Middle frontal gyrus (tissue), 1 donor: ENCODE measurements at regions not wholly inside any gene's neighbourhood (a gene's known extent, or its start where the extent isn't known, plus 50 kb on each side); places are given as distances from the start of the nearest gene placed in this dataset.

Experiments used
- DNase-seq: peaks from one replicate; pipeline ENCODE4 v3.0.0-alpha.2; 2015; ENCODE audit warnings: low spot score; ENCODE audit errors: extremely low spot score

DNA sequence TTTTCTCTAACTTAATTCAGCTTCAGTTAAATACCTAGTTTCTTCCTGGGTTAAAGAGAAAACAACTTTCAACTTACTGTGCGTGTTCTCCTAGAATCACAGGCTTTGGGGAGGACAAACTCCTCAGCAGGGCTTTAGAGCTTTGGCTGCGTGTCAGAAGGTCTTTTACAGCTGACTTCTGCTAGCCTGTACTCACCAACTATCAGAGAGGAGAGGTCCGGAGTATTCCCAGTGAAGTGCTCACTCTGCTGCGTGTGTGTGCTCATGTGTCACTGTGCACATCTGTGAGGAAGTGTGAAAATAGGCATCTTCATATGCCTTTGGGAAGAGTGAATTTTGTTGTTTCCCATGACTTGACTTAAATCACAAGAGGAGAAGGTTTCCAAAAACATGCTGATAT is 423.2 kb upstream of the SGCD start:
- DNase-seq: no peak

DNA sequence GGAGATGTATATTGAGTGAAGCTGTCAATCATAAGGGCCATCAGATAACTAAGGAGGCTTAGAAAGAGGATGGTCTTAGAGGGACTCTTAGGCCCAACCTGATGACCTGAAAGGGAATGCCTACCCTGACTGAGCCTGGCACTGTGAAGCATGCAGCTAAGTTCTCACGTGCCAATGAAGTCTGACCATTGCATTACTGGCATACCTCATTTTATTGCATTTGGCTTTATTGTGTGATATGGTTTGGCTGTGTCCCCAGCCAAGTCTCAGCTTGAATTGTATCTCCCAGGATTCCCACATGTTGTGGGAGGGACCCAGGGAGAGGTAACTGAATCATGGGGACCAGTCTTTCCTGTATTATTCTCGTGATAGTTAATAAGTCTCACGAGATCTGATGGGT is 421.6 kb upstream of the SGCD start:
- no peak for DNase-seq

- no peak for DNase-seq
Measured at GRCh38 chr5:155906046-155906445, 420.9 kb upstream of the SGCD start.

DNA sequence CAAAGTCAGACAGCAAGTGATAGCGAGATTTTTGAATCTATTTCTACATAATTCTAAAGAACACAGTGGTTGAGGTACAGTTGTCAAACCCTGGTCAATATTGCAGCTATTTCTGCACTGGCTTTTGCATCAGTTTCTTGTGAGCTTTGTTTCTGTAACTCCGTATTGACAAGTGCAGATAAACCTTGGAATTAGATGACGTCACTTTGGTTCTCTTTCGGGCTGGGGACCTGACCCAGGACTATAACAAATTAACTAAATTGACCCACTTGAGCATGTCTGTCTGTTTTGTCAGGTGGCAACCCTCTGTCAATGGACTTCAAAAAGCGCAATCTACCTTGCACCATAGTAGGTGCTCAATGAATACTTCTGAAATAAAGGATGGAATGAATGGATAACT is 418.4 kb upstream of the SGCD start:
- DNase-seq: no peak

DNA sequence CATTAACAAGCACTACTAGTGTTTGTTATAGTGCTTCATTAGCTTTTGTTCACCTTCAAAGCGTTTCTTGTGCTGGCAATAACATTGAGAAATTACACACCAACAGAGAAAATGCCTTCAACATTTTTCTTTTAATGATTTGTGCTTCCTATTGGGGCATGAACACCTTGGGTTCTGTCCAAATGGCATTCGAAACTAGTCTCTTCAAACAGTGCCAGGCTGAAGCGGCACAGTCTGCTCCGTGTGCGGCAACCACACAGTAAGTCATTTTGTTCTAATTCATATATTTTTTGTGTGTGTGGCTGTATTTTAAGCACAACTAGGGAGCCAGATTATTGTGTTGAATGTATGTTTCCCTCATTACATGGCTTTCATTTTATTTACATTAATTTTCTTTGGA is 414.7 kb upstream of the SGCD start:
- no peak for DNase-seq

DNA sequence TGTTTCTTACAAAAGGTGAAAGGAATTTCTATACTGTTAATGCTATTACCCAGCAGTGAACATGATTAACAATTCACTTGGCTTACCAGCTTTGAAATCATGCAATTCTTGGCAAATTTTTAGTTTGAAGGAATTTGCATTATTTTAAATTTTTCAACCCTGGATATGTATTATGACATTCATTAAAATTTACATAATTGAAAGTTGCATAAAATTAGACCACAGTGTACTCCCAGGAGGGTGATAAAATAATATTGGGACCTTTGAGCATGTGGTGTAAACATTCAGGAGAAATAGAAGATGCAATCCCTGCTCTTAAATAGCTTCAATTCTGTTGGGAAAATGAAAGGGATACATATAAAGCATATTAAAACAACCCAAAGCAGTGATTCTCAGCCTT is 412.2 kb upstream of the SGCD start:
- DNase-seq: no peak

- DNase-seq: no peak
Measured at GRCh38 chr5:155915601-155916000, 411.4 kb upstream of the SGCD start.

GRCh38 chr5:155919126-155919525 is 407.8 kb upstream of the SGCD start:
- no peak for DNase-seq

- no peak for DNase-seq
Measured at GRCh38 chr5:155919725-155920124, 407.2 kb upstream of the SGCD start.

- DNase-seq: no peak
Measured at GRCh38 chr5:155921621-155922020, 405.3 kb upstream of the SGCD start.

GRCh38 chr5:155923784-155924183 is 403.2 kb upstream of the SGCD start:
- no peak for DNase-seq

DNA sequence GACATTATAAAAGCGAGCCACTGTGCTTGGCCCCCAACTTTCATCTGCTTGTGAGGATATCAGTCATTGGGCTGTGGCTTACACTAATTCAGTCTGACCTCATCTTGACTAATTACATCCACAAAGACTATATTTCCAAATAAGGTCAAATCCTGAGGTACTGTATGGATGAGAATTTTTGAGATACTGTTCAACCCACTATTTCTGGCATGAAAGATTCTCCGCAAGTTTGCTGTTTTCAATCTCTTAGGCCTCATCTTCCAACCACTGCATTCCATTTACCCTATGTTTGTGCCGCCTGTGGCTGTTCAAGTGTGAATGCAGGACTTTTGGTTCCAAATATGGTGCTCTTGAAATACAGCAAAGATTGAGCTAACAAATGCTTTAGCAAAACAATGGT is 400.9 kb upstream of the SGCD start:
- DNase-seq: no peak

DNA sequence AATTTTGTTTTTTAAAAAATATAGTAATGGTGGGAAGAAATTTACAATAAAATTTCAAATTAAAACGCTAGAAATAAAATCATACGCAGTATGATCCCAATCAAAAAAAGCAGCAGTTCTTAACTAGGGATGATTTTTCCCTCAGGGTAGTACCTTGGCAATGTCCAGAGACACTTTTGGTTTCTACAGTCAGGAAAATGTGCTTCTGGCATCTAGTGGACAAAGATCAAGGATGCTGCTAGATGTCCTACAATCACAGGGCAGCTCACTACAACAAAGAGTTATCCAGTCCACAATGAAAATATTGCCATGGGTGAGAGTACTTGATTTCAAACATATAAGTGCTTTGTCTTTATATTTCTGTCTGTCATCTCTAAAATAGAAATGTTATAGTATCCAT is 400.2 kb upstream of the SGCD start:
- no peak for DNase-seq

DNA sequence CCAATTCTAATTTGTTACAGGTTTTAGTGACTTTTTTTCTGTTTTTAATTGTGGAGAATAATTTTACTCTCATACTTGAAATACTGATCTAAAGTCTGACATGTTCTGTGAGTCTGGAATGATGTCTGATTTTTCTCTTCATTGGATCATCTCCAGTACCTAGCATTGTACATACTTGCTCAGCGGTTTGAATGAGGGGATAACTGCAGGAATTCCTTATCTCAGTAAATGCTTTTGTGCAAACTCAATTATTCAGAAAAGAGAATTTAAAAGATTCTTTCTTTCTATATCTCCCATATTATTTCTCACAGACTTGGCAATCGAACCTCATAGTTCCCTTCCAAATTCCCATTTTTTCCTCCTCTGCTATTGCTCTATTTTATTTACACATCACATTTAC is 397.9 kb upstream of the SGCD start:
- DNase-seq: no peak

- no peak for DNase-seq
Measured at GRCh38 chr5:155934964-155935363, 392.0 kb upstream of the SGCD start.

GRCh38 chr5:155935723-155936122 is 391.2 kb upstream of the SGCD start:
- DNase-seq: no peak

DNA sequence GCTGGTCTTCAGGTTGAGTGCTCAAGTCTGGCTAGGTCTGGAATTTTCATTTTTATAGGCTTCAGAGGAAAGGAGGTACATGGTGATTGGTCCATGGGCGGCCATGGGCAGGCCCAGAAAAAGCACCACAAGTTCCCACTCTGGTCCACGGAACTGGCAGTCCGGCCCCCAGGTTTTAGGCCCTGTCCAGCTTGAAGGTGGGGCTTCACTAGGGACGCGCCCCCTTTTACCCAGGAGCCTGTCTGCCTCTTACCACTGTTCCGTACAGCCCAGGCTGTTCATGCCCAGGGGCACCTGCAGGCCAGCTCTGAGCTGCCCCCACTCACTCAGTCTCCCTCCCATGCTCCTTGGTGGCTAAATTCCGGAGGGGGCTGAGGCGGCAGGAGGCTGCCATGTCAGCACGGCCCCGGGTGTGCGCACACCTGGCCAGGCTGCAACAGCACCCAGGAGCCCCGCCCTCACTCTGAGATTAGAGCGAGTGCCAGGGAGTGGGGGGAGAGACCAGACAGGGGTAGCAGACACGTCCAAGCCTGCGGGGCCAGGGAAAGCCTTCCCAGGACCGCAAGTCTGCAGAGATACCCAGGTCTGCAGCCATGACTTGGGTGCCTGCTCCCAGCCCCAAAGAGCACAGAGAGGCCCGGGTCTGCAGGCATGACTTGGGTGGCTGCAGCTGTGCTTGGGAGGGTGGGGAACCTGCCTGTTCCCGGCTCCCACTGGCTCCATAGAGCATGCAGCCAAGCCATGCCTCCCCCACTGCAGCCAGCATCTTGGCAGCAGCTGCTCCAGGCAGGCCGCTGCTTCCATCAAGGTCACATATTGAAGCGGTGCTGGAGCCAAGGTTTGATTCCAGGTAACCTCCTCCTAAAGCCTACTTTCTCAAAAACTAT is 390.2 kb upstream of the SGCD start:
- no peak for DNase-seq

- DNase-seq: no peak
Measured at GRCh38 chr5:155938051-155938450, 388.9 kb upstream of the SGCD start.

DNA sequence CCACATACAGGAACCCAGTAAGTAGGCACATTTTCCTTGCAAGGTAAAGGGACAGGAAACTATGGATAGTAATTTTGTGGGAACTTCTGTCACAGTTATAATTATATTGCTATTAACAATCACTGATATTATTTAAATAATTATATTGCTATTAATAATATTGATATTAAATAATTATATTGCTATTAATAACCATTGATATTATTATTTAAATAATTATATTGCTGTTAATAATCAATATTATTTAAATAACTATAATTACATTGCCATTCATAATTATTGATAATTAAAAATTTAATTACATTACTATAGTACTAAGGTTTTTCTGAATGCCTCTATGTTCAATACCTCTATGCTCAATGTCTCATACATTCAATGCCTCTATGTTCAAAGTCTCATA is 385.6 kb upstream of the SGCD start:
- DNase-seq: no peak

- DNase-seq: no peak
Measured at GRCh38 chr5:155943516-155944407, 383.2 kb upstream of the SGCD start.

GRCh38 chr5:155947394-155948062 is 379.4 kb upstream of the SGCD start:
- DNase-seq: no peak

DNA sequence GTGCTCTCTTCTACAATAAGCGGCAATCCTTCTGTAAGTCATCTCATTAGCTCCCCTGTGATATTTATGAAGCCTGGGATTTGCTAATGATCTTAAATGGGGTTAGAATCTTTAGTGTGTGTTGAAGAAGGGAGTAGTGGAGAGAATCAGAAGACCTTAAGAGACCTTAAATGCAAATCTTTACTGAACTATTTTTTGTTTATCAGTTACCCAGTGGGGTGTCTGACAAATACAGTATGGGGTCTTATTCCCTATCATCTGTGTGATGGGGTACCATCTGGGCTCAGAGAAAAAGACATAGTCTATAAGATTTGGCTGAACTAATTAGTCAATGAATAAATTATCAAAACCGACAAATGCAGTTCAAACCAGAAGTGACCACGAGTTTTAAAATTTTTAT is 378.4 kb upstream of the SGCD start:
- no peak for DNase-seq
